A673 (cell line): ENCODE measurements at regions not wholly inside any gene's neighbourhood (a gene's known extent, or its start where the extent isn't known, plus 50 kb on each side); places are given as distances from the start of the nearest gene placed in this dataset.

Experiments
- BruUV-seq: library from RNA; stranded (reverse); fragments of 400-500 nt; replicated peaks from 2 replicates; lab custom pipeline; 2021; lab: Mats Ljungman, UMichigan
- CTCF ChIA-PET: fragments of 300-600 bp; sonication (Branson Sonifier 250); formaldehyde crosslinking; loops from one replicate; lab custom pipeline; 2022; ENCODE audit warnings: antibody characterized with exemption; lab: Charles Lee
- POLR2A ChIA-PET: fragments of 300-600 bp; sonication (Branson Sonifier 250); formaldehyde crosslinking; loops from one replicate; lab custom pipeline; 2022; ENCODE audit warnings: antibody characterized with exemption; ENCODE audit not compliant: low non-redundant PET; lab: Charles Lee
- DNase-seq: peaks from one replicate; pipeline ENCODE4 v3.0.0-alpha.2; 2015; ENCODE audit warnings: low spot score
- H3K27ac ChIP-seq: fragments of 200-600 bp; sonication (generic); 2 replicates; pipeline ENCODE4 v1.5.1; 2016; ENCODE audit warnings: mixed run types, low read depth, mild to moderate bottlenecking, mixed read lengths, antibody characterized with exemption, low read length; ENCODE audit not compliant: poor library complexity, severe bottlenecking
- H3K27me3 ChIP-seq: fragments of 200-600 bp; sonication (generic); replicated peaks from 2 replicates; pipeline ENCODE4 v1.6.1; 2017; ENCODE audit warnings: mixed run types, low read depth, mild to moderate bottlenecking, mixed read lengths, antibody characterized with exemption, low read length; ENCODE audit not compliant: insufficient read depth, poor library complexity
- H3K36me3 ChIP-seq: fragments of 200-600 bp; sonication (generic); 2 replicates; pipeline ENCODE4 v1.6.1; 2016; ENCODE audit warnings: mixed run types, mild to moderate bottlenecking, mixed read lengths, antibody characterized with exemption, low read length; ENCODE audit not compliant: insufficient read depth, poor library complexity, severe bottlenecking
- H3K4me1 ChIP-seq: fragments of 200-600 bp; sonication (generic); 2 replicates; pipeline ENCODE4 v1.6.1; 2017; ENCODE audit warnings: mixed run types, mild to moderate bottlenecking, mixed read lengths, antibody characterized with exemption, low read length; ENCODE audit not compliant: insufficient read depth, poor library complexity, severe bottlenecking
- H3K4me3 ChIP-seq: fragments of 200-600 bp; sonication (generic); 2 replicates; pipeline ENCODE4 v1.5.1; 2016; ENCODE audit warnings: low read depth, mixed run types, mild to moderate bottlenecking, mixed read lengths, low read length; ENCODE audit not compliant: poor library complexity, severe bottlenecking
- H3K9me3 ChIP-seq: fragments of 200-600 bp; sonication (generic); 2 replicates; pipeline ENCODE4 v1.6.1; 2016; ENCODE audit warnings: mixed run types, low read depth, mild to moderate bottlenecking, mixed read lengths, antibody characterized with exemption, low read length; ENCODE audit not compliant: poor library complexity, severe bottlenecking
- EZH2 ChIP-seq: fragments of 200-600 bp; sonication (generic); IDR thresholded peaks from 2 replicates; pipeline ENCODE4 v1.6.1; 2017; ENCODE audit warnings: borderline replicate concordance, low read depth, mild to moderate bottlenecking, mixed read lengths, antibody characterized with exemption, low read length; ENCODE audit not compliant: poor library complexity, severe bottlenecking
- intact Hi-C: fragments of 100-400 bp; cut with micrococcal nuclease; formaldehyde crosslinking; loops from one replicate; pipeline ENCODE4 v1.10.0; 2022; ENCODE audit not compliant: unreplicated experiment
- TF ChIP-seq, protein P1 (sequence below): fragments of 300-800, 200-600 bp; sonication (generic); conservative IDR thresholded peaks from 2 replicates; pipeline ENCODE4 v1.5.1; 2017; ENCODE audit warnings: low read depth, mild to moderate bottlenecking, antibody characterized with exemption, low read length, moderate library complexity, mixed read lengths

DNA sequence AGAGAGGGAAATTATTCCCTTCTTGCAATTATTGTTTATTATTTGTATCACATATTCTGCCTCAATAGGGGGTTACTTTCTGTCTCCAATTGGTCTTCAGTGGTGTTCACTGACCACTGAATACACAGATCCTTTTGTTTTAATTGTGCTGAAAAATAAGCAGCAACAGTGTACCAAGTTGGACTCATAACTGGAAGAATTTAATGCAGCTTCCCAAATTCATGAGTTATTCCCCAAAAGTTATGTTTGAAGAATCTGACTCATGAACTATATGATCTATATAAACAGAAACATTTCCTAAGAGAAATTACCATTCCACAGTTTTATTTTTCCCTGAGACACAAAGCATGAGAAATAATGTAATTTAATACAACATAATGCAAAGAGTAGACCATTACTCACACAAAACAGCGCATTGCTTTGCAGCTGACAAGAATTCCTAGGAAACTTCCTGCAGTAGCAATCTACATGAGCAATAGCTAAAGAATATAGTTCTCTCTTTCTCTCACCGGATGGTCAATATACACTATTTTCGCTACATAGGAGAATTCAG lies 479.2 kb downstream of the HTR7 start:
- intact Hi-C loops: no loop called here
- ChIA-PET POLR2A (no interaction called here), CTCF (no interaction called here)
- H3K4me1 ChIP-seq: no peaks in the 10 kb centered on the region
- H3K27ac ChIP-seq: no peak overlapping the region
- H3K4me3 ChIP-seq: no peak overlapping the region
- peaks cover 9% of the 10 kb centered on the region for H3K27me3 ChIP-seq
- TF ChIP-seq, protein P1, sequence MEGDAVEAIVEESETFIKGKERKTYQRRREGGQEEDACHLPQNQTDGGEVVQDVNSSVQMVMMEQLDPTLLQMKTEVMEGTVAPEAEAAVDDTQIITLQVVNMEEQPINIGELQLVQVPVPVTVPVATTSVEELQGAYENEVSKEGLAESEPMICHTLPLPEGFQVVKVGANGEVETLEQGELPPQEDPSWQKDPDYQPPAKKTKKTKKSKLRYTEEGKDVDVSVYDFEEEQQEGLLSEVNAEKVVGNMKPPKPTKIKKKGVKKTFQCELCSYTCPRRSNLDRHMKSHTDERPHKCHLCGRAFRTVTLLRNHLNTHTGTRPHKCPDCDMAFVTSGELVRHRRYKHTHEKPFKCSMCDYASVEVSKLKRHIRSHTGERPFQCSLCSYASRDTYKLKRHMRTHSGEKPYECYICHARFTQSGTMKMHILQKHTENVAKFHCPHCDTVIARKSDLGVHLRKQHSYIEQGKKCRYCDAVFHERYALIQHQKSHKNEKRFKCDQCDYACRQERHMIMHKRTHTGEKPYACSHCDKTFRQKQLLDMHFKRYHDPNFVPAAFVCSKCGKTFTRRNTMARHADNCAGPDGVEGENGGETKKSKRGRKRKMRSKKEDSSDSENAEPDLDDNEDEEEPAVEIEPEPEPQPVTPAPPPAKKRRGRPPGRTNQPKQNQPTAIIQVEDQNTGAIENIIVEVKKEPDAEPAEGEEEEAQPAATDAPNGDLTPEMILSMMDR: no peak
- no peak for TF ChIP-seq EZH2
- no peaks in the 10 kb centered on the region for H3K36me3 ChIP-seq
- H3K9me3 ChIP-seq: no peaks in the 10 kb centered on the region
- no peak for DNase-seq
- BruUV-seq: no TSS peak

DNA sequence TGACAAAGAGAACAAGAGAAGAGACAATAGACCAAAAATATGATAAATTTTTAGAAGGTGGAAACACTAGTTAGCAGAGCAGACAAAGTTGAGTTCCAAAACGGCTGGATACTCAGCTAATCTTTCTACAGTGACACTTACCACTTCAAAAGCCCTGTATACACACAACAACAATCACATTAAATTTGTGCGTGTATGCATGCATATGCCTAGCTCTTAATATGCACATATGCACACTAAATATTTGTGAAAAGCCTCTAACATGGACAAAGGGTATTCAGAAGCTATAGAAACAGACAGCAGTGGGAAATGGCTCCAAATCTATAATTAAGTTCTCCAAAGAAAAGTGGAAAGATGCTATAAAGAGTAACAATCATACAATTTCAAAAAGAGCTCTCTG lies 476.4 kb downstream of the HTR7 start:
- intact Hi-C loops: no loop called here
- TF ChIP-seq EZH2: no peak
- TF ChIP-seq, protein P1: no peak
- no peaks in the 10 kb centered on the region for H3K36me3 ChIP-seq
- no peak overlapping the region for H3K4me3 ChIP-seq
- H3K27me3 ChIP-seq: peaks cover 13% of the 10 kb centered on the region
- no peak for DNase-seq
- H3K4me1 ChIP-seq: no peaks in the 10 kb centered on the region
- no peak overlapping the region for H3K27ac ChIP-seq
- no peaks in the 10 kb centered on the region for H3K9me3 ChIP-seq
- POLR2A ChIA-PET: no interaction called here
- BruUV-seq: no TSS peak
- CTCF ChIA-PET: no interaction called here

DNA sequence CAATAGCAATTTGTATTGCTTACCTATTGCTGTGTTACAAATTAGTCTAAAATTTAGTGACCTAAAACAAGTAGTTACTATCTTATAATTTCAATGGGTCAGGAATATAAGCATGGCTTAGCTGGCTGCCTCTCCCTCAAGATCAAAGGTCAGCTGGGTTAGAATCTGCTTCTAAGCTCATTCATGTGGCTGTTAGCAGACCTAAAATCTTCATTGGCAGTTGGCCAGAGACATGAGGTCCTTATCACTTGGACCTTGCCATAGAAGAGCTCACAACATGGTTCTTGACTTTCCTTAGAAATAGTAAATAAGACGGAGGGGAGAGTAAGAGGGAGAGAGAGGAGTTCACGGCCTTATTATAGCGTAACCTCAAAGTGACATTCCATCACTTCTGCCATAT lies 468.0 kb downstream of the HTR7 start:
- POLR2A ChIA-PET: no interaction called here
- Histone ChIP-seq H3K4me3 (no peak overlapping the region), H3K9me3 (no peaks in the 10 kb centered on the region), H3K4me1 (no peaks in the 10 kb centered on the region), H3K27ac (no peak overlapping the region), H3K36me3 (no peaks in the 10 kb centered on the region), H3K27me3 (no peaks in the 10 kb centered on the region)
- TF ChIP-seq, protein P1: no peak
- no peak for TF ChIP-seq EZH2
- intact Hi-C loops: no loop called here
- BruUV-seq: no TSS peak
- CTCF ChIA-PET: no interaction called here
- DNase-seq: no peak
